HK-2 (cell line): ENCODE measurements at regions not wholly inside any gene's neighbourhood (a gene's known extent, or its start where the extent isn't known, plus 50 kb on each side); places are given as distances from the start of the nearest gene placed in this dataset.
"Not testable (repeated sequence)": the region's sequence is repeated elsewhere in the genome, so short reads cannot be mapped to it uniquely, and the experiment has no call there.

Experiments
- DNase-seq: peaks from one replicate; pipeline ENCODE4 v3.0.0-alpha.2; 2018; ENCODE audit not compliant: unreplicated experiment

DNA sequence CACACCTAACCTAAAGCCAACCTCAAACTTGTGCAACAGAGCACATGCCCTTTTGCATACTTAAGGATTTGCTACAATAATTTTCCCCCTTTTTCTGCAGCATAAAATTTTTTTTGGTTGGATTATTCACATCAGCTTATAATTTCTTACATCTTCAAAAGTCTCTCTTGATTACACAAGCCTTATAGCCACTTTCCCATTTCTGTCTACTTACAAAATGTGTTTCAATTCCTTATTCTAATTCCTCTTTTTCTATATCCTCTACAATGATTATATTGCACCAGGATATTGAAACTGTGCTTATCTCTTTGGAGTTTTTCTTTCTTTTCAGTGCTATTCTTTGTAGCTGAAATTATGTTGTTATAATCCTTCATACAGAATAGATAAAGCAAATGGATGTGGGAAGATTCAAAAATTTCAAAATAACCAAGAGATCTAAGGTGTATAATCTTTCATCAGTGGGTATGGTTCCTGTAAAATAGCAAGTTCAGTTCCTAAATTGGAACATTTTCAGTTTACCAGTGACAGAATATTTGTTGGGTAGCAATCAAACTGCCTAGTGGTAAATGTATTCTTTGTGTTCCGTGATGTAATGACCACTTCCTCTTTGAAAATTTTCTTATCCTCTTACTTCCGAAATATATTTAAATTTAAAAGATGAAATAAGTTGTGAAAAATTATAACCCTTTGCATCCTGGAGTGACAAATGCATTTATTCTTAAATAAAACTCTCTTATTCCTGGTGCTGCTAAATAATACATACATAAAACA, 386.8 kb upstream of the CHD1 start:
- no peak for DNase-seq

DNA sequence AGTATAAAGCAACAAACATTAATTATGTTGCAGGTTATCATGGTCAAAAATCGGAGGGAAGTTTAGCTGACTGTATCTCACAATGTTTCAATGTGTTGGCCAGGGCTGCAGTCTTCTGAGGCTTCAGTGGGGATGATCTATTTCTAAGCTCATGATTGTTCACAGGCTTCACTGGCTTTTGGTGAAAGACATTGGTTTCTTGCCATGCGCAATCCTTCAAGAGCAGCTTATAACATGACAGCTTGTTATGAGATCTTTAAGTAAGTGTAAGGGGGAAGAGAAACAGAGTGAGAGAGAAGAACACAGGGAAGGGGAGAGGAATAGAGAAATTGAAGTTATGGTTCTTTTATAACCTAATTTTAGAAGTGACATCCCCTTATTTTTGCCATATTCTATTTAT, 385.9 kb upstream of the CHD1 start:
- DNase-seq = no peak

DNA sequence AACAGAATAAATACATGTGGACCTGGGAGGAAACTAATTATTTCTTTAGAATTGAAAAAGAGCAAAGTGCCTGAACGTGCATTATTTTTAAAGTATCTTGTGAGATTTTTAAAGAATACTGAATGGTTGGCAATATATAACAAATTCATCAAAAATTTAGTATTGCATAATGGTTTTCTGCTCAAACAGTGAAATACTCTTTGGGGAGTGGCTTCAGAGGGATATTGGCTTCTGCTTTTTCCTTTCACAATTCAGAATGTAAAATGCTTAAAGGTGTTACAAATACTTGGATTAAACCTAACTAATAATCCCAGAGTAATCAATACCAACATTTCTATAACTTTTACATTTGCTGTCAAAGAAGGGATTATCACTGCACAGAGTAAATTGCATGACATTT, 379.3 kb upstream of the CHD1 start:
- DNase-seq = no peak

DNA sequence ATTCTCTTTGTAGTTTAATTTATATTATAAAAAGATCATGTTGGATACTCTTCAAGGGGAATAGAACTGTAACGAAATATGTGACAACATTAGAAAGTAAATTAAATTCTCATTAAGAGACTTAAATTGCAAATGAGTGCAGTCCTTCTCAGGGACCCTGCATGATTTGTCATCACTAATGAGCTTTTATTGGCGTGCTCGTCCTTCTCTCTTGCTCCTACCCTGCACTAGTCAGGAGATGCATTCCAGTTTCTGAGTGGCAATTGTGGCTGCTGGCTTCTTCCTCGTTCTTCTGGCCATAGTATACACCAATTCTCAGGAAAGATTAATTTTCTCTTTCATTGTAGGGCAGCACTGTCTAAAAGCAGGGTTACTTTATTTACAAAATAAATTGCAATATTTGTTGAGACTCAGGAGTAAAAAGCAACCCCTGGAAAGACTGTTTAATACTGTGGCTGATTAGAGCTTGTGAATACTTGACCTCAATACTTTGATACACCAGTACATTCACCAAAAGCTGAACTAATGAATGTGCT, 376.3 kb upstream of the CHD1 start:
- DNase-seq = no peak

DNA sequence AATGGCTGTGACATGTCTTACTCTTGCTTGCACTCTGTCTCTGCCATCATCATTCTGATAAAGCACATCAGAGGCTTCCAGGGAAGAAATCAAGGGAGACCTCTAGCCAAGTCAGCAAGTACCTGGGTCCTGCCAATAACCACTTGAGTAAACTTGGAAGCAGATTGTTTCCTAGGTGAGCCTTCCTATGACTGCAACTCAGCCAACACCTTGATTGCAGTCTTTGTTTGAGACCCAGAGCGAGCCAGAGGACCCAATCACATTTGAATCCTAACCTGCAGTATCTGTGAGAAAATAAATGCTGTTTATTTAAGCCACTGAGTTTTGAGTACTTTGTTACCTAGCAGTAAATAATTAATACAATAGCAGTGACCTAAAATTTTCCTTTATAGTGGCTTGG, 356.8 kb upstream of the CHD1 start:
- DNase-seq = no peak

DNA sequence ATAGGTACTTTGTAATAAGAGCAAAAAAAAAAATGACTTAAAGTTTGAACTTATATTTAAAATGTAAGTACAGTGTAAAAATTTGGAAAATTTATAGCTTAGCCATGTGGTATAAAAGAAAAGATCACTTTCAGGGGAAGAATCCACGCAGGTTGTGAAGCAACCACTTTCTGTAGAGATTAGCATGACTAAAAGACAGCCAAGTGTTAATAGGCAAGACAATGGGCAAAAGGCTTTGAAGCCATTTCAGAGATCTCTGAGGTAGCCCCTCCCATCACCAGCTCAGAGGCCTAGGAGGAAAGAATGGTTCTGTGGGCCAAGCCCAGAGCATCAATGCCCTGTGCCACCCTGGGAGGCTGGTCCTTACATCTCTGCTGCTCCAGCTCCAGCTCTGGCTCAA, 346.3 kb upstream of the CHD1 start:
- no peak for DNase-seq

DNA sequence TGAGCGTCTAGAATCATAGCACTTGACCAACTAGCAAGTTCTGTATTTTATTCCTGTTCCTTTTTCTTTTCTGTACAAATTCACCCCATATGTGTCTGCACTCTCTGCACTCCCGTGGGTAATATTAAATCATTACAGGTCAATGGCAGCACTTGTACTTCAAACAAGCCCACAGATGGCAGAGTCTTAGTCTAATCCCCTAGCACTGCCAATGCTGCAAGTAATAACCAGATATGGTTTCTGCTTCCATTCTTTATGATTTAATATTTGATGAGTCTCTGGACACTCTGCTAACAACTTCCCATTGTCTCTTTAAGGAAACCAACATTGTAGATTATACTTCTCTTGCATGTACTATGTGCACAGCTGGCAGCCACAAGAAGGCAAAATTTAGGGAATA, 343.8 kb upstream of the CHD1 start:
- no peak for DNase-seq

DNA sequence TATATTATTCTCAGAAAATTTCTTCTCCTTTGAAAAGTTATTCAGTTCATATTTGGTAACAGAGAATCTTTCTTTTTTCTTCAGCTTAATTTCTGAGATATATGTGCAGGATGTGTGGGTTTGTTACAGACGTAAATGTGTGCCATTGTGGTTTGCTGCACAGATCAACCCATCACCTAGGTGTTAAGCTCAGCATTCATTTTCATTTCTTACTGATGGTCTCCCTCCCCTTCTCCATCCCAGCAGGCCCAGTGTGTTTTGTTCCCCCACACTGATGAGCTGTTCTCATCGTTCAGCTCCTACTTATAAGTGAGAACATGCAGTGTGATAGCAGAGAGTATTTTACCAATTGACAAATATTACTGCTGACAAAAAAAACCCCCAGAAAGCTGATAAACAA, 330.0 kb upstream of the CHD1 start:
- no peak for DNase-seq

DNA sequence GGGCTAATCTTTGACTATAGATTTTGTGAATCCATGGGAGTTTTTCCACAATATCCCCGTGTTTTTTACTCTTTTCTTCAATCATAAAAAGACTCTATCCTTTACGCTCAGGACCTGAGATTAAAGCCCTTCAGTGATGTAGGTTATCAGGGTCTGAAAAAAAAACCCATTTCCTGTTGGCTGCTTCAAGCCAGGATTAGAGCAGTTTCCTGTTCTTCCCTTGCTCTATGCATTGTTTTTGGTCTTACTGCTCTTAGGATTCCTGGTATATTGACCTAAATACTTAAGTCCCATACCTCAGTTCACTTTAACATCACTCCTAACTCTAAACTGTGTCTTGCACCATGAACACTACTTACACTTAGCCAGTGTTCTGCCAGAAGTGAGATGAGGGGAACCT, 319.3 kb upstream of the CHD1 start:
- DNase-seq = no peak

DNA sequence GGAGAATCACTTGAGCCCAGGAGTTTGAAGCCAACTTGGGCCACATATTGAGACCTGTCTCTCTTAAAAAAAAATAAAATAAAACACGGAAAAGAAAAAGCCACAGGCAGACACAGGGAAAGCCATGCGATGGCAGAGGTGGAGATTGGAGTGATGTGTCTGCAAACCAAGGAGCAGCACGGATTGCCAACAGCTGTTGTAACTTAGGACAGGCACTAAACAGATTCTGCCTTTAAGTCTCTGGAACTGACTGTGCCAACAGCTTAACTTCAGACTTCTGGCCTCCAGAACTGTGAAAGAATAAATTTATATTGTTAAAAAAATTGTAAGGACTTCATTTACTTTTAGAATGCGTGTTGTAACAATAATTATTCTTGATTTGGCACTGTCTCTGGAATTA, 318.5 kb upstream of the CHD1 start:
- DNase-seq = no peak

DNA sequence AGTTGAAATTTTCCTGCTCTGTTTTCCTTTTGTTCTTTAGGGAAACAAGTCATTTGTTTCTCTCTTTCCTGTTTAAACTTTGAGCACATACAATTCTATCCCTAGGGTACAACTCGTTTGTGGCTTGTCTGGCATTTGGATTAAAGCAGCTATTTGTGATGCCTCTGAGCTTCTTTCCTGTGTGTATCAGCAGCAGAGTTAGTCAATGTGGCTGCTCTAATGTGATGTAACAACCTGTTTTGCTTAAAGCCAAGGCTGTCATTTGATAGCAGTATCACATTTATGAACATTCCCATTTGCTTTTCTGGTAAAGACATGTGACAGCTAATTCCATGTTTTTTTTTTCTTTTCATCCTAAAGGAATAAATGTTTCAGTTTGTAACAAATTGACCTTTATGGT, 314.3 kb upstream of the CHD1 start:
- DNase-seq = no peak

DNA sequence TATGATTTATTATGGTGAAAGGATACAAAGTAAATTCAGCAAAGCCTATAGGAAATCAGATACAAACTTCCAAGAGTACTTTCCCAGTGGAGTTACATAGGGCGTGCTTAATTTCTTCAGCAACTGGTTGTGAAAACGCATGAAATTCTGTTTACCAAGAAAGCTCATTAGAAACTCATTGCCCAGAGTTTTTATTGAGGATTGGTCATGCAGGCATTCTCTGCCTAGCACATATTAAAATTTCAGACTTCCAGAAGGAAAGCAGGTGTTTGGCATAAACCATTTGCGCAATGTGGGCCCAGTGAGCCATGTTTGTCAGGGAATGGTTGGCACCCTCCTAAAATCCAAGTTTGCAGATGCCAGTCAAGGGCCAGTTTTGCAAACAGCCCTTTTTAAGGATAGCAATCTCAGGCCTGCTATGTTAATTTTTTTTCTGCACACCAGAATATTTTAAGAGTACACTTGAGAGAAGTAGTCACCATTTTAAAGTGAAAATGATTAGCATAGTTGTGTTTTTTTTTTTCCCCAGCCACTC, 311.1 kb upstream of the CHD1 start:
- DNase-seq = no peak

DNA sequence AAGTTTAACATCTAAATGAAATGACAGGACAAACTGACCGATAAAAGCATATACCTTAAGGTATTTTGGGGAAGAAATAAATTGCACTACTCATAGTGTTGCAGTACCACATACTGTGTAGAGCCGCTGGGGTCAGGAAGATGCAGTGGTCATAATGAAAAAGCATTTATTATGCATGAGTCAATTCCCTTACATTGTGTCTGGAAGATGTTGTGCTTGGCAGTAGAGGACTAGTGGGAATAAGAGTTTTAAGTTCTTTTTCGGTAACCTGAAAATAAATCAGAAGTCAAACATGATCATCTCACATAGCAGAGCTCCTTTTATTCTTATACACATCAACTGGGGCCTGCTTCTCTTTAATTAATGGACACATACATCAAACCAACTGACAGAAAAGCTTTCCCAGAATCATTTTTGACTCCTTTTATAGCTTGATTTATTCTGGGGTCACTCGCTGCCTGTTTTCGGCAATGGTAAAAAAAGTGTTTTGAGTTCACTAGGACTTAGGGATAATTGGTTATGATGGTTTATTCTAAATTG, 262.5 kb upstream of the CHD1 start:
- DNase-seq = no peak

DNA sequence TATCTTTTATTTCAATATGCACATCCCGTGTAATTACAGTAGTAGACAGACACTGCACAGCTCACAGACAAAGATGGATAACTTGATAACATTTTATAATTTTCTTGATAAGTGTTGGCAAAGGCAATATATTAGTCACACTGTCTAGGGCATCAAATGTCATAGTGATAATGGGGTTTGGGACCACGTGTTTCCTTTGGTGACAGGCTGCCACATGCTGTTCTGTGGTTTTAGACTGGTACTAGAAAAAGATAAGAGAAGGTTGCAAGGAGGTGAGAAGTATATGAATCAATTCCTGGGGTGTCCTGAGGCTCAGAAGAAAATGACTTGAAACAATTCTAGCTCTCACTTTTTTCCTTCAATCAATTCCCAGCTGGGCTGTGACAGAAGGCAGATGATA, 258.8 kb upstream of the CHD1 start:
- no peak for DNase-seq

DNA sequence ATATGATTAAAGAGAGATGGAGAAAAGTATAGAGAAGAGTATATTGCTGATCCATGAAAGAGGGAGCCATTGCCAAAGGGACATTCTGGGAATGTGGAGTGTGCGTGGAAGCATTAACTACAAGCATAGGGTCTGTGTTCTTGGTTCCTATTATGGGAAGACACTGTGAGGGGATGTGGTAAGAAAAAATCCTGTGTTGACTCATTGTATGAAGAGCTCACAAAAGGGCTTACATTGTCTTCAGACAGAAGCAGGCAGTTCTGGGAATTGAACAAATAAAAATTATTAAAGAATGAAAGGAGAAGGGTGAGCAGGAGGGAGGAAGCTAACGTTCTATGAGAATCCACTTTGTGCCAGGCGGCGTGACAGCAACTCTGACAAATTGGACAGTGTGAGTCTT, 250.4 kb upstream of the CHD1 start:
- DNase-seq = no peak

DNA sequence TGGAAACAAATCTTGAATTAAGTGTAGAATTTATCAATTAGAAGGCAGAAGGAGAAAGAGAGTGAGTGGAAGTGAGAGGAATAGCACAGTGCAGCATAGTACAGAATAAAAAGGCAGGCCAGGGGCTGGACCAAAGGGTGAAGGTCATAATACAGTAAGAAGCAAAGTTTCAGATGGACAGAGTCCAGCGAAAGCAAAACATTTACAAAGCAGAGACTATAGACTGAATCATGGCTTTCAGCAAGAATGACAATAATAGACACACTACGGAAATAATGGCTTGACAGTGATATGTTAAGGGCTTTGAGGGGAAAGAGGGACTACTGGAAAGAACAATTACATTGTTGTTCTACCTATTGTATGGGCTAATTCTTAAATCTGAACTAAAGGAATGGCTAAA, 249.0 kb upstream of the CHD1 start:
- DNase-seq = no peak

DNA sequence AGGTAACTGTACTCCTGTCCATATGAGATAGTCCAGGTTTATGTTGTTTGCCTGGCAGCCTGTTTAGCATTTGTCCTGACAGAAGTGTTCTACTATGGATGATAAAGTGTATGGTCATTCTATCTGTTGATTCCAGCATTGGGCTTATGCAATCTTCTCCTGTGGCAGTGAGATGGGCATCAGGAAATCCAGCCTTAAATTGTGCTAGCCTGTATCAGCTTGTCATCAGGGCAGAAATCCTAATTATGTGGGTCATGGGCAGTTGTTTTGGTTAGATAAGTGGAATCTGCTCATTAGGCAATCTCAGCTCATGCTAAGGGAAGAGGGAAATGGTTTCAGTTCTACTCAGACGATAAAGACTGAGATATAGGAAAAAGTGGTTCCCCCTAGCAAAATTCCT, 247.4 kb upstream of the CHD1 start:
- DNase-seq = no peak

DNA sequence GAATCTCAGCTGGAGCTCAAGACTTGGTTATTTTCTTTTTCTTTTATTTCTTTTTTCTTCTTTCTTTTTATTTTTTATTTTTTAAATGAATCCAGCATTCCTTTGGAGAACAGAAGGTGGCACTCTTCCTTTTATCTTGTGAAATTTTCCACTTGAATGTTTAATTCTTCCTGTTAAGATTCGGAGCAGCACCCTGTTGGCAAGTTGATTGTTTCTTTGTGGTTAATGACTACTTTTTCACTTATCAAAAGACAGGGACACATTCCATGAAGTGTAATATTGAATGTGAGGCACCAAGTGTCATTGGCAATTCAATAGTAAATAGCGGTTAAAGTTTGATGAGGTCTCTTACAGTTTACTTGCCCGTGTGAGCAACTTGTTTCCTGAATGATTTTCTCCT, 240.5 kb upstream of the CHD1 start:
- no peak for DNase-seq

DNA sequence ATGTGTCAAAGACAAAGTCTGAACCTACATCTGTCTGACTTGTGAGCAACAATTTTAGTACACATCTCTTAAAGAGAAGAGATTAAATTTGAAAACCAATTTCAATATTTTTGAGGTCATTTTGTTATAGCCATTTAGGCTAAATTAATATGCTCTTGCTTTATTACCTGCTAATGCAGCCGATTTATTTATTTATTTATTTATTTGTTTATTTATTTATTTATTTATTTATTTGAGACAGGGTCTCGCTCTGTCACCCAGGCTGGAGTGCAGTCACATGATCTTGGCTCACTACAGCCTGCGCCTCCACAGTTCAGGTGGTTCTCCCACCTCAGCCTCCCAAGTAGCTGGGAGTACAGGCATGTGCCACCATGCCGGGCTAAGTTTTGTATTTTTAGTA, 232.7 kb upstream of the CHD1 start:
- not testable (repeated sequence) for DNase-seq

DNA sequence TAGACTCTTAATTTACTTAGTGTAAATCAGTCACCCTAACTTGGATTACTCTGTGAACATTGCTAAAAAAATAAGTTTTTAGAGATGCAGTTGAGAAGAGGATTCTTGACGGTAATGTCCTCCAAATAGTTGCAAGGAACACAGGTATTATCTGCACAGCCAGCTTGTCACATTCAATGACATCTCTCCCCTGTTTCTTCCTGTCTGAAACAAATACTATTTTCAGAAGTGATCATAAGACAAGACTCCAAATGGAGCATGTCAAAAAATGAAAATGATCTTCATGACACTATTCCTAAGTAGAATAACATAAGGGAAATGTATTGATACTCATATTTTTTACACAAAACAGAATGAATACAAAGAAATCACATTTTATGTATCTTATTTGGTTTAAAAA, 227.9 kb upstream of the CHD1 start:
- DNase-seq = no peak

DNA sequence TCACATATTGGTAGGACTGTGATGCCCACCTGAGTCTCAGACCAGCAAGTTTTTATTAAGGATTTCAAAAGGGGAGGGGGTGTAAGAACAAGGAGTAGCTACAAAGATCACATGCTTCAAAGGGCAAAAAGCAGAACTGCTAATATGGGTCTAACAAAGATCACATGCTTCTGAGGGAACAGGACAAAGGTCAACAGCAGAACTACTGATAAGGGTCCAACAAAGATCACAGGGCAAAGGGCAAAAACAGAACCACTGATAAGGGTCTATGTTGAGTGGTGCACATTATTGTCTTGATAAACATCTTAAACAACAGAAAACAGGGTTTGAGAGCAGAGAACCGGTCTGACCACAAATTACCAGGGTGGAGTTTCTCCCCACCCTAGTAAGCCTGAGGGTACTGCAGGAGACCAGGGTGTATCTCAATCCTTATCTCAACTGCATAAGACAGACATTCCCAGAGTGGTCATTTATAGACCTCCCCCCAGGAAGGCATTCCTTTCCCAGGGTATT, 214.5 kb upstream of the CHD1 start:
- DNase-seq = not testable (repeated sequence)

DNA sequence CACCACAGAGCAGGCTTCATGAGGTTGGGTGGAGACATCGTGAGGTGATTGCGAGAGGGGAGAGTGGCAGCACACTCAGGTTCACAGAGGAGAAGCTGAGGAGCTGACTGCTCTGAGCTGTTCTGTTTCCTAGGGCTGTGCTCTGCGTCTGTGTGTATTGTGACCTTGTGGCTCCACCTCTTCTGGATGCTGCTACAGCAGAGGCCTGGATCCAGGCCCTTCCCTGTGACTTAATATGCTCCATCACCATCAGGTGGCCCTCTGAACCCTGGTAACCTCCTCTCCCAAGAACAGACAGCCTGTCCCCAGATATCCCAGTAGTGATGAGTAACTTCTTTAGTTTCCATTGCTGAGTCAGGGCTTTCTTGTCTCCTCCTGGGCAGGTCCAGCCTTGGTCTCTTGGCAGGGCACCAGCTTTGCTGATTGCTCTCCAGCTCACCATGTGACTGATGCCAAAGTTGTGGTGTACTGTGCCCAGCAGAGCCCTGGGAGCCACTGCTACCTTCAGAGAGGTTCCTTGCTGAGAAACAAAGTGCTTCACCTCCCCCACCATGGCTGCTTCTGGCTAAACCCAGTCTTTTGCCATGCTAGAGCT, 212.8 kb upstream of the CHD1 start:
- DNase-seq = peak; percentile 1

DNA sequence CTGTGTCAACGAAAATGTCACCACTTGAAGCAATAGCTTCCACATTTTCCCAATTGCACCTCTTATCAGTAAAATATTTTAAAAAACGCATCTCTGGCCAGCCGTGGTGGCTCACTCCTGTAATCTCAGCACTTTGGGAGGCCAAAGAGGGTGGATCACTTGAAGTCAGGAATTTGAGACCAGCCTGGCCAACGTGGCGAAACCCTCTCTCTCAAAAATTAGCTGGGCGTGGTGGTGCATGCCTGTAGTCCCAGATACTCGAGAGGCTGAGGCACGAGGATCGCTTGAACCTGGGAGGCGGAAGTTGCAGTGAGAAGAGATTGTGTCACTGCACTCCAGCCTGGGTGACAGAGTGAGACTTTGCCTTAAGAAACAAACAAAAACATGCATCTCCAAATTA, 210.1 kb upstream of the CHD1 start:
- no peak for DNase-seq
